ENCODE measurements at regions not wholly inside any gene's neighbourhood (a gene's known extent, or its start where the extent isn't known, plus 50 kb on each side); places are given as distances from the start of the nearest gene placed in this dataset.

GRCh38 chr3:168860592-168860991 lies 764.9 kb upstream of the GOLIM4 start:
- Histone ChIP-seq H3K9ac (ENCODE audit: low read length in 5 of 5) (no peak overlapping the region), H3K36me3 (ENCODE audit: control insufficient read depth in 5 of 5, insufficient read depth in 5 of 5, low read length in 5 of 5) (no peaks in the 10 kb centered on the region), H3K9me3 (ENCODE audit: control insufficient read depth in 5 of 5, low read length in 5 of 5) (no peaks in the 10 kb centered on the region), H3K4me3 (ENCODE audit: low read depth in 1 of 5, low read length in 5 of 5) (no peak overlapping the region), H3K27me3 (ENCODE audit: control insufficient read depth in 5 of 5, insufficient read depth in 4 of 5, low read length in 5 of 5) (no peaks in the 10 kb centered on the region), H3K4me1 (ENCODE audit: control insufficient read depth in 5 of 5, insufficient read depth in 5 of 5, low read length in 5 of 5) (peaks cover 0 to 3% (median 0%) of the 10 kb centered on the region in 5 donors), H3K27ac (ENCODE audit: low read depth, low read length) (no peak overlapping the region)

GRCh38 chr3:168860028-168860427 lies 764.3 kb upstream of the GOLIM4 start:
- H3K9me3 ChIP-seq (ENCODE audit: control insufficient read depth in 5 of 5, low read length in 5 of 5), result no peaks in the 10 kb centered on the region
- no peaks in the 10 kb centered on the region for H3K36me3 ChIP-seq (ENCODE audit: control insufficient read depth in 5 of 5, insufficient read depth in 5 of 5, low read length in 5 of 5)
- H3K4me3 ChIP-seq (ENCODE audit: low read depth in 1 of 5, low read length in 5 of 5), result no peak overlapping the region
- no peaks in the 10 kb centered on the region for H3K27me3 ChIP-seq (ENCODE audit: control insufficient read depth in 5 of 5, insufficient read depth in 4 of 5, low read length in 5 of 5)
- H3K4me1 ChIP-seq (ENCODE audit: control insufficient read depth in 5 of 5, insufficient read depth in 5 of 5, low read length in 5 of 5), result peaks cover 0 to 3% (median 0%) of the 10 kb centered on the region in 5 donors
- no peak overlapping the region for H3K9ac ChIP-seq (ENCODE audit: low read length in 5 of 5)
- H3K27ac ChIP-seq (ENCODE audit: low read depth, low read length), result no peak overlapping the region

- no peaks in the 10 kb centered on the region for H3K36me3 ChIP-seq (ENCODE audit: control insufficient read depth in 5 of 5, insufficient read depth in 5 of 5, low read length in 5 of 5)
- H3K4me1 ChIP-seq (ENCODE audit: control insufficient read depth in 5 of 5, insufficient read depth in 5 of 5, low read length in 5 of 5), result peaks cover 0 to 1% (median 0%) of the 10 kb centered on the region in 5 donors
- H3K27me3 ChIP-seq (ENCODE audit: control insufficient read depth in 5 of 5, insufficient read depth in 4 of 5, low read length in 5 of 5), result no peaks in the 10 kb centered on the region
- no peaks in the 10 kb centered on the region for H3K9me3 ChIP-seq (ENCODE audit: control insufficient read depth in 5 of 5, low read length in 5 of 5)
- no peak overlapping the region for H3K4me3 ChIP-seq (ENCODE audit: low read depth in 1 of 5, low read length in 5 of 5)
- H3K27ac ChIP-seq (ENCODE audit: low read depth, low read length), result no peak overlapping the region
- H3K9ac ChIP-seq (ENCODE audit: low read length in 5 of 5), result no peak overlapping the region
These were observed 763.9 kb upstream of the GOLIM4 start for GRCh38 chr3:168859574-168859973.

- Histone ChIP-seq H3K27ac (ENCODE audit: low read depth, low read length) (no peak overlapping the region), H3K27me3 (ENCODE audit: control insufficient read depth in 5 of 5, insufficient read depth in 4 of 5, low read length in 5 of 5) (no peaks in the 10 kb centered on the region), H3K4me1 (ENCODE audit: control insufficient read depth in 5 of 5, insufficient read depth in 5 of 5, low read length in 5 of 5) (no peaks in the 10 kb centered on the region), H3K9ac (ENCODE audit: low read length in 5 of 5) (no peak overlapping the region), H3K4me3 (ENCODE audit: low read depth in 1 of 5, low read length in 5 of 5) (no peak overlapping the region), H3K9me3 (ENCODE audit: control insufficient read depth in 5 of 5, low read length in 5 of 5) (no peaks in the 10 kb centered on the region), H3K36me3 (ENCODE audit: control insufficient read depth in 5 of 5, insufficient read depth in 5 of 5, low read length in 5 of 5) (no peaks in the 10 kb centered on the region)
These were observed 763.4 kb upstream of the GOLIM4 start for GRCh38 chr3:168859143-168859542.

- Histone ChIP-seq H3K9ac (ENCODE audit: low read length in 5 of 5) (no peak overlapping the region), H3K27me3 (ENCODE audit: control insufficient read depth in 5 of 5, insufficient read depth in 4 of 5, low read length in 5 of 5) (no peaks in the 10 kb centered on the region), H3K27ac (ENCODE audit: low read depth, low read length) (no peak overlapping the region), H3K36me3 (ENCODE audit: control insufficient read depth in 5 of 5, insufficient read depth in 5 of 5, low read length in 5 of 5) (no peaks in the 10 kb centered on the region), H3K4me1 (ENCODE audit: control insufficient read depth in 5 of 5, insufficient read depth in 5 of 5, low read length in 5 of 5) (no peaks in the 10 kb centered on the region), H3K9me3 (ENCODE audit: control insufficient read depth in 5 of 5, low read length in 5 of 5) (no peaks in the 10 kb centered on the region), H3K4me3 (ENCODE audit: low read depth in 1 of 5, low read length in 5 of 5) (no peak overlapping the region)
These were observed 762.6 kb upstream of the GOLIM4 start for GRCh38 chr3:168858327-168858726.

- no peak overlapping the region for H3K4me3 ChIP-seq (ENCODE audit: low read depth in 1 of 5, low read length in 5 of 5)
- H3K9ac ChIP-seq (ENCODE audit: low read length in 5 of 5), result no peak overlapping the region
- no peak overlapping the region for H3K27ac ChIP-seq (ENCODE audit: low read depth, low read length)
- H3K27me3 ChIP-seq (ENCODE audit: control insufficient read depth in 5 of 5, insufficient read depth in 4 of 5, low read length in 5 of 5), result no peaks in the 10 kb centered on the region
- no peaks in the 10 kb centered on the region for H3K36me3 ChIP-seq (ENCODE audit: control insufficient read depth in 5 of 5, insufficient read depth in 5 of 5, low read length in 5 of 5)
- no peaks in the 10 kb centered on the region for H3K9me3 ChIP-seq (ENCODE audit: control insufficient read depth in 5 of 5, low read length in 5 of 5)
- H3K4me1 ChIP-seq (ENCODE audit: control insufficient read depth in 5 of 5, insufficient read depth in 5 of 5, low read length in 5 of 5), result peaks cover 0 to 8% (median 2%) of the 10 kb centered on the region in 5 donors
These were observed 754.4 kb upstream of the GOLIM4 start for GRCh38 chr3:168850109-168850508.

GRCh38 chr3:168847291-168847883 lies 751.7 kb upstream of the GOLIM4 start:
- Histone ChIP-seq H3K9ac (ENCODE audit: low read length in 5 of 5) (peak overlapping the region in 1 of 5 donors; percentile 35), H3K4me1 (ENCODE audit: control insufficient read depth in 5 of 5, insufficient read depth in 5 of 5, low read length in 5 of 5) (peaks cover 0 to 8% (median 2%) of the 10 kb centered on the region in 5 donors), H3K4me3 (ENCODE audit: low read depth in 1 of 5, low read length in 5 of 5) (no peak overlapping the region), H3K27ac (ENCODE audit: low read depth, low read length) (no peak overlapping the region), H3K27me3 (ENCODE audit: control insufficient read depth in 5 of 5, insufficient read depth in 4 of 5, low read length in 5 of 5) (no peaks in the 10 kb centered on the region), H3K36me3 (ENCODE audit: control insufficient read depth in 5 of 5, insufficient read depth in 5 of 5, low read length in 5 of 5) (no peaks in the 10 kb centered on the region), H3K9me3 (ENCODE audit: control insufficient read depth in 5 of 5, low read length in 5 of 5) (no peaks in the 10 kb centered on the region)

- H3K9me3 ChIP-seq (ENCODE audit: control insufficient read depth in 5 of 5, low read length in 5 of 5), result no peaks in the 10 kb centered on the region
- H3K27ac ChIP-seq (ENCODE audit: low read depth, low read length), result no peak overlapping the region
- peaks cover 0 to 8% (median 2%) of the 10 kb centered on the region in 5 donors for H3K4me1 ChIP-seq (ENCODE audit: control insufficient read depth in 5 of 5, insufficient read depth in 5 of 5, low read length in 5 of 5)
- no peak overlapping the region for H3K9ac ChIP-seq (ENCODE audit: low read length in 5 of 5)
- H3K4me3 ChIP-seq (ENCODE audit: low read depth in 1 of 5, low read length in 5 of 5), result no peak overlapping the region
- H3K27me3 ChIP-seq (ENCODE audit: control insufficient read depth in 5 of 5, insufficient read depth in 4 of 5, low read length in 5 of 5), result no peaks in the 10 kb centered on the region
- H3K36me3 ChIP-seq (ENCODE audit: control insufficient read depth in 5 of 5, insufficient read depth in 5 of 5, low read length in 5 of 5), result no peaks in the 10 kb centered on the region
These were observed 749.3 kb upstream of the GOLIM4 start for GRCh38 chr3:168844894-168845482.

- Histone ChIP-seq H3K27me3 (ENCODE audit: control insufficient read depth in 5 of 5, insufficient read depth in 4 of 5, low read length in 5 of 5) (no peaks in the 10 kb centered on the region), H3K4me1 (ENCODE audit: control insufficient read depth in 5 of 5, insufficient read depth in 5 of 5, low read length in 5 of 5) (peaks cover 0 to 8% (median 2%) of the 10 kb centered on the region in 5 donors), H3K36me3 (ENCODE audit: control insufficient read depth in 5 of 5, insufficient read depth in 5 of 5, low read length in 5 of 5) (no peaks in the 10 kb centered on the region)
These were observed 748.7 kb upstream of the GOLIM4 start for GRCh38 chr3:168844472-168844871.

GRCh38 chr3:168843481-168843880 lies 747.8 kb upstream of the GOLIM4 start:
- H3K4me3 ChIP-seq (ENCODE audit: low read depth in 1 of 5, low read length in 5 of 5), result no peak overlapping the region
- H3K9me3 ChIP-seq (ENCODE audit: control insufficient read depth in 5 of 5, low read length in 5 of 5), result no peaks in the 10 kb centered on the region
- H3K36me3 ChIP-seq (ENCODE audit: control insufficient read depth in 5 of 5, insufficient read depth in 5 of 5, low read length in 5 of 5), result no peaks in the 10 kb centered on the region
- no peaks in the 10 kb centered on the region for H3K27me3 ChIP-seq (ENCODE audit: control insufficient read depth in 5 of 5, insufficient read depth in 4 of 5, low read length in 5 of 5)
- peaks cover 0 to 8% (median 2%) of the 10 kb centered on the region in 5 donors for H3K4me1 ChIP-seq (ENCODE audit: control insufficient read depth in 5 of 5, insufficient read depth in 5 of 5, low read length in 5 of 5)
- H3K27ac ChIP-seq (ENCODE audit: low read depth, low read length), result no peak overlapping the region
- no peak overlapping the region for H3K9ac ChIP-seq (ENCODE audit: low read length in 5 of 5)

More at GRCh38 chr3:168844472-168844871, 748.7 kb upstream of the GOLIM4 start:
- Histone ChIP-seq H3K4me3 (ENCODE audit: low read depth in 1 of 5, low read length in 5 of 5) (no peak overlapping the region), H3K9ac (ENCODE audit: low read length in 5 of 5) (no peak overlapping the region), H3K9me3 (ENCODE audit: control insufficient read depth in 5 of 5, low read length in 5 of 5) (no peaks in the 10 kb centered on the region), H3K27ac (ENCODE audit: low read depth, low read length) (no peak overlapping the region)
